Neural cell (in vitro differentiated cells): ENCODE measurements at regions not wholly inside any gene's neighbourhood (a gene's known extent, or its start where the extent isn't known, plus 50 kb on each side); places are given as distances from the start of the nearest gene placed in this dataset.

Experiments used
- H2AFZ ChIP-seq: fragments of 200-600, 300-800 bp; sonication (generic), shearing (Covaris generic); 2 replicates; pipeline ENCODE4 v1.6.0; 2014; ENCODE audit warnings: low read depth, mild to moderate bottlenecking, antibody characterized with exemption, low read length, moderate library complexity
- H3F3A ChIP-seq: fragments of 200-600 bp; shearing (Covaris generic); 2 replicates; pipeline ENCODE4 v1.6.1; 2016; ENCODE audit warnings: mild to moderate bottlenecking, moderate library complexity, mixed read lengths, antibody characterized with exemption, low read length; ENCODE audit not compliant: insufficient read depth, poor library complexity, severe bottlenecking
- H3K27ac ChIP-seq: fragments of 200-600, 300-800 bp; sonication (generic), shearing (Covaris generic); 2 replicates; pipeline ENCODE4 v1.5.1; 2014; ENCODE audit warnings: mild to moderate bottlenecking, low read length, moderate library complexity
- H3K27me3 ChIP-seq: fragments of 300-800, 200-600 bp; sonication (generic), shearing (Covaris generic); 2 replicates; pipeline ENCODE4 v1.6.0; 2014; ENCODE audit warnings: mild to moderate bottlenecking, low read depth, low read length, moderate library complexity; ENCODE audit not compliant: insufficient read depth
- H3K36me3 ChIP-seq: fragments of 300-800, 200-600 bp; sonication (generic), shearing (Covaris generic); 2 replicates; pipeline ENCODE4 v1.5.1; 2014; ENCODE audit warnings: mild to moderate bottlenecking, antibody characterized with exemption, low read length, moderate library complexity; ENCODE audit not compliant: insufficient read depth
- H3K4me2 ChIP-seq: fragments of 300-800, 200-600 bp; sonication (generic), shearing (Covaris generic); 2 replicates; pipeline ENCODE4 v1.6.0; 2014; ENCODE audit warnings: mild to moderate bottlenecking, low read length
- H3K4me3 ChIP-seq: fragments of 300-800, 200-600 bp; sonication (generic), shearing (Covaris generic); 2 replicates; pipeline ENCODE4 v1.5.1; 2014; ENCODE audit warnings: mild to moderate bottlenecking, low read length, moderate library complexity
- H3K79me2 ChIP-seq: fragments of 200-600 bp; shearing (Covaris generic); replicated peaks from 2 replicates; pipeline ENCODE4 v1.6.0; 2014; ENCODE audit warnings: mild to moderate bottlenecking, low read length, moderate library complexity; ENCODE audit not compliant: insufficient read depth
- H3K9ac ChIP-seq: fragments of 300-800, 200-600 bp; sonication (generic), shearing (Covaris generic); 2 replicates; pipeline ENCODE4 v1.6.1; 2016; ENCODE audit warnings: mild to moderate bottlenecking, low read length, mixed read lengths
- H3K9me2 ChIP-seq: fragments of 200-600 bp; shearing (Covaris generic); 2 replicates; pipeline ENCODE4 v1.6.1; 2016; ENCODE audit warnings: mild to moderate bottlenecking, low read length, mixed read lengths; ENCODE audit not compliant: insufficient read depth
- H3K9me3 ChIP-seq: fragments of 200-600, 300-800 bp; sonication (generic), shearing (Covaris generic); 2 replicates; pipeline ENCODE4 v1.6.1; 2016; ENCODE audit warnings: mild to moderate bottlenecking, mixed run types, low read length, moderate library complexity, mixed read lengths
- H4K20me1 ChIP-seq: fragments of 200-600 bp; shearing (Covaris generic); 2 replicates; pipeline ENCODE4 v1.6.1; 2016; ENCODE audit warnings: mild to moderate bottlenecking, mixed run types; ENCODE audit not compliant: insufficient read depth
- EP300 ChIP-seq: fragments of 450-650 bp; conservative IDR thresholded peaks from 2 replicates; pipeline ENCODE4 v1.6.1; 2014; ENCODE audit warnings: antibody characterized with exemption, mild to moderate bottlenecking, moderate library complexity; ENCODE audit not compliant: poor library complexity, severe bottlenecking
- EZH2 ChIP-seq: fragments of 200-600, 300-800 bp; shearing (Covaris generic), sonication (generic); IDR thresholded peaks from 2 replicates; pipeline ENCODE4 v1.6.1; 2014; ENCODE audit warnings: antibody characterized with exemption, low read length, borderline replicate concordance, mild to moderate bottlenecking; ENCODE audit not compliant: insufficient read depth, poor library complexity, severe bottlenecking
- MXI1 ChIP-seq: fragments of 450-650 bp; conservative IDR thresholded peaks from 2 replicates; pipeline ENCODE4 v1.6.1; 2014; ENCODE audit warnings: antibody characterized with exemption, mild to moderate bottlenecking; ENCODE audit not compliant: poor library complexity, severe bottlenecking
- POLR2AphosphoS5 ChIP-seq: IDR thresholded peaks from 2 replicates; pipeline ENCODE4 v1.6.1; 2012
- RAD21 ChIP-seq: fragments of 450-650 bp; conservative IDR thresholded peaks from 2 replicates; pipeline ENCODE4 v1.6.1; 2014; ENCODE audit warnings: antibody characterized with exemption, mild to moderate bottlenecking, moderate library complexity
- SMC3 ChIP-seq: fragments of 450-650 bp; conservative IDR thresholded peaks from 2 replicates; pipeline ENCODE4 v1.6.1; 2014; ENCODE audit warnings: antibody characterized with exemption, mild to moderate bottlenecking, moderate library complexity; ENCODE audit not compliant: poor library complexity
- TAF1 ChIP-seq: IDR thresholded peaks from 2 replicates; pipeline ENCODE4 v1.6.1; 2012; ENCODE audit warnings: low read depth
- TF ChIP-seq, protein P1 (sequence below): IDR thresholded peaks from 2 replicates; pipeline ENCODE4 v1.6.1; 2012; ENCODE audit warnings: borderline replicate concordance
- TF ChIP-seq, protein P2 (sequence below): fragments of 450-650 bp; IDR thresholded peaks from 2 replicates; pipeline ENCODE4 v1.5.1; 2014; ENCODE audit warnings: antibody characterized with exemption, mild to moderate bottlenecking, moderate library complexity; ENCODE audit not compliant: poor library complexity, severe bottlenecking

DNA sequence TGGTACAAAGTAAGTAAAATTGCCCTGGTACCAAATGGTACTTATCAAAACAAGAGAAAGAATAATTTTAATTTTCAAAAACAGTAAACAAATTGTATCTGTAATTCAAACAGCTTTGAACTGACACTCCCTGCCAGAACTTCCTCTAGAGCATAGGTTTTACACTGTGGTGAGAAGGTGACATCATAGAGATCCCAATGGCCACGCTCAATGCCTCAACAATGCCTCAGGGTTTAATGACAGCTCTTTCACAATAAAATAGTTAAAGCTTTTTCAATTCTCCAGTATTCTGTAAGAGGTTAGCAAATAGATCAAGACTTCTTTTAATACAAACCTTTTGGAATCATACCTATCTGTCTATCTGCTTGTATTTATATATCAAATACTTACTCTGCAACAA, 437.1 kb downstream of the PRR16 start:
- H2AFZ ChIP-seq = no peak overlapping the region
- no peak for TF ChIP-seq MXI1
- TF ChIP-seq POLR2AphosphoS5 = no peak
- TF ChIP-seq TAF1 = no peak
- TF ChIP-seq, protein P1, sequence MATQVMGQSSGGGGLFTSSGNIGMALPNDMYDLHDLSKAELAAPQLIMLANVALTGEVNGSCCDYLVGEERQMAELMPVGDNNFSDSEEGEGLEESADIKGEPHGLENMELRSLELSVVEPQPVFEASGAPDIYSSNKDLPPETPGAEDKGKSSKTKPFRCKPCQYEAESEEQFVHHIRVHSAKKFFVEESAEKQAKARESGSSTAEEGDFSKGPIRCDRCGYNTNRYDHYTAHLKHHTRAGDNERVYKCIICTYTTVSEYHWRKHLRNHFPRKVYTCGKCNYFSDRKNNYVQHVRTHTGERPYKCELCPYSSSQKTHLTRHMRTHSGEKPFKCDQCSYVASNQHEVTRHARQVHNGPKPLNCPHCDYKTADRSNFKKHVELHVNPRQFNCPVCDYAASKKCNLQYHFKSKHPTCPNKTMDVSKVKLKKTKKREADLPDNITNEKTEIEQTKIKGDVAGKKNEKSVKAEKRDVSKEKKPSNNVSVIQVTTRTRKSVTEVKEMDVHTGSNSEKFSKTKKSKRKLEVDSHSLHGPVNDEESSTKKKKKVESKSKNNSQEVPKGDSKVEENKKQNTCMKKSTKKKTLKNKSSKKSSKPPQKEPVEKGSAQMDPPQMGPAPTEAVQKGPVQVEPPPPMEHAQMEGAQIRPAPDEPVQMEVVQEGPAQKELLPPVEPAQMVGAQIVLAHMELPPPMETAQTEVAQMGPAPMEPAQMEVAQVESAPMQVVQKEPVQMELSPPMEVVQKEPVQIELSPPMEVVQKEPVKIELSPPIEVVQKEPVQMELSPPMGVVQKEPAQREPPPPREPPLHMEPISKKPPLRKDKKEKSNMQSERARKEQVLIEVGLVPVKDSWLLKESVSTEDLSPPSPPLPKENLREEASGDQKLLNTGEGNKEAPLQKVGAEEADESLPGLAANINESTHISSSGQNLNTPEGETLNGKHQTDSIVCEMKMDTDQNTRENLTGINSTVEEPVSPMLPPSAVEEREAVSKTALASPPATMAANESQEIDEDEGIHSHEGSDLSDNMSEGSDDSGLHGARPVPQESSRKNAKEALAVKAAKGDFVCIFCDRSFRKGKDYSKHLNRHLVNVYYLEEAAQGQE = no peak
- TF ChIP-seq, protein P2, sequence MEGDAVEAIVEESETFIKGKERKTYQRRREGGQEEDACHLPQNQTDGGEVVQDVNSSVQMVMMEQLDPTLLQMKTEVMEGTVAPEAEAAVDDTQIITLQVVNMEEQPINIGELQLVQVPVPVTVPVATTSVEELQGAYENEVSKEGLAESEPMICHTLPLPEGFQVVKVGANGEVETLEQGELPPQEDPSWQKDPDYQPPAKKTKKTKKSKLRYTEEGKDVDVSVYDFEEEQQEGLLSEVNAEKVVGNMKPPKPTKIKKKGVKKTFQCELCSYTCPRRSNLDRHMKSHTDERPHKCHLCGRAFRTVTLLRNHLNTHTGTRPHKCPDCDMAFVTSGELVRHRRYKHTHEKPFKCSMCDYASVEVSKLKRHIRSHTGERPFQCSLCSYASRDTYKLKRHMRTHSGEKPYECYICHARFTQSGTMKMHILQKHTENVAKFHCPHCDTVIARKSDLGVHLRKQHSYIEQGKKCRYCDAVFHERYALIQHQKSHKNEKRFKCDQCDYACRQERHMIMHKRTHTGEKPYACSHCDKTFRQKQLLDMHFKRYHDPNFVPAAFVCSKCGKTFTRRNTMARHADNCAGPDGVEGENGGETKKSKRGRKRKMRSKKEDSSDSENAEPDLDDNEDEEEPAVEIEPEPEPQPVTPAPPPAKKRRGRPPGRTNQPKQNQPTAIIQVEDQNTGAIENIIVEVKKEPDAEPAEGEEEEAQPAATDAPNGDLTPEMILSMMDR = no peak
- no peak for TF ChIP-seq RAD21
- no peak for TF ChIP-seq SMC3
- no peak for TF ChIP-seq EZH2
- no peak for TF ChIP-seq EP300
- no peaks in the 10 kb centered on the region for H3K79me2 ChIP-seq
- H3K27me3 ChIP-seq = no peaks in the 10 kb centered on the region
- no peak overlapping the region for H3K4me2 ChIP-seq
- H3K4me3 ChIP-seq = no peak overlapping the region
- no peaks in the 10 kb centered on the region for H3K9me3 ChIP-seq
- H3K36me3 ChIP-seq = no peaks in the 10 kb centered on the region
- no peaks in the 10 kb centered on the region for H4K20me1 ChIP-seq
- no peak overlapping the region for H3K27ac ChIP-seq
- H3K9ac ChIP-seq = no peak overlapping the region
- no peaks in the 10 kb centered on the region for H3F3A ChIP-seq
- H3K9me2 ChIP-seq = no peaks in the 10 kb centered on the region

DNA sequence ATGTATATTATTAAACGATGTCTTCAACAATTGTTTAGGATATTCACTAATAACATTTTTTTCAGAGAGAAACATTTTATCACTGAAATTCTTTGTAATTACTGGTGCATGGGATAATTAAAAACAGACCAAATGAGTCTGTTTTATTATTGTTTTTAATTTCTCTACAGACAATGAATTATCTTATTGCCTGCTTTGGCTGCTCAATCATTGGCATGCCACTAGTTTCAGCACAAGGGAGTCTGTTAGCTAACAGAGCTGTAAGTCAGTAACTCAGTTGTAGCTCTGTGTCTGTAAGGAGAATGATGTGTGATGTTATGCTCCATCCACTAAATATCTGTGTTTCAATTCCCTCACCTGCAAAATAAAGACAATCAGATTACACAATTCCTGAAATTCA, 443.9 kb downstream of the PRR16 start:
- no peaks in the 10 kb centered on the region for H3K9me2 ChIP-seq
- H3K27me3 ChIP-seq = no peaks in the 10 kb centered on the region
- no peak overlapping the region for H3K9ac ChIP-seq
- H3K36me3 ChIP-seq = no peaks in the 10 kb centered on the region
- H3K79me2 ChIP-seq = no peaks in the 10 kb centered on the region
- H4K20me1 ChIP-seq = no peaks in the 10 kb centered on the region
- TF ChIP-seq, protein P2 = no peak
- no peak overlapping the region for H3K4me3 ChIP-seq
- H3K9me3 ChIP-seq = no peaks in the 10 kb centered on the region
- no peak overlapping the region for H3K27ac ChIP-seq
- no peaks in the 10 kb centered on the region for H3F3A ChIP-seq
- no peak overlapping the region for H3K4me2 ChIP-seq
- H2AFZ ChIP-seq = no peak overlapping the region
